NCI-H1105 treated with DMSO at 0.1 percent for 48 hours (cell line): ENCODE measurements at regions not wholly inside any gene's neighbourhood (a gene's known extent, or its start where the extent isn't known, plus 50 kb on each side); places are given as distances from the start of the nearest gene placed in this dataset.
"Not testable (repeated sequence)": the region's sequence is repeated elsewhere in the genome, so short reads cannot be mapped to it uniquely, and the experiment has no call there.

ENCODE experiments used
- DNase-seq: peaks from one replicate; lab custom pipeline; 2025; lab: John Stamatoyannopoulos, UW

DNA sequence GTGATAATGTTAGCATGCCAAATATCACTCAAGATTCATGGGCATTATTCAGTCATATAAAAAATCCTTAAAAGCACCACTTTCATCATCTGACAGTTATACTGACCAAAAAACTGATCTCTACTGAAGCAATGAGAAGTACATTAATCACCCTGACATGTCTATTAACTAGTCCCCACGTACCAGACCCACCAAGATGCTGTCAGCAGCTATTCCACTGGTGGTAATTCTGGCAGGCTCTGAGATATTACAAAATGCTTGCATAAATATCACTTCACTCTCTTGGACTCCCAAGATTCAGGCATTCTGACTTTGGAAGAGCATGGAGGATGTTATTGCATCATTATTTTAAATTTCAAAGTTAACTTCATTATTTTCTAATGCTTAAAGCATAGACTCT, 717.0 kb downstream of the DNAH5 start:
- no peak for DNase-seq

GRCh38 chr5:13218518-13218917, 726.0 kb downstream of the DNAH5 start:
- DNase-seq: no peak

GRCh38 chr5:13217636-13218035, 726.9 kb downstream of the DNAH5 start:
- DNase-seq: no peak

- DNase-seq: no peak
Observed at GRCh38 chr5:13215806-13216205, 728.7 kb downstream of the DNAH5 start.

- no peak for DNase-seq
Observed at GRCh38 chr5:13215370-13215769, 729.1 kb downstream of the DNAH5 start.

DNA sequence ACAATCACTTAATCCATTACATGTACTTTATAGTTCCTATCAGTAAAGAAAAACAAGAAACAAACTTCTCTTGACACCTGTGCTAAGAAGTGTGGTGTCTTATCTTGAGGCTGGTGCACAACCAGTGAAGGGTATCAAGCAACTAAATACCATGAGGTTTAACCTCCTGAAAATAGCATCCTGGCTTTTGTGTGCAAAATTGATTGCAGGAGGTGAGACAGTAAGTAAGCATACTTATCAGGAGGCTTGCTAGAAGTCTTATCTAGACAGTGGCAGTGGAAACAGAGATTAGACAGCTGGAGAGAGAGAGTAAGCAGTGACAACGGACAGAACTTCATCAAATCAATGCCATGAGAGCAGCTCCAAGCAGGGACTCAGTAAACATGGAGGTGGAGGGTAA, 730.3 kb downstream of the DNAH5 start:
- no peak for DNase-seq

- no peak for DNase-seq
Observed at GRCh38 chr5:13212886-13213285, 731.6 kb downstream of the DNAH5 start.

- no peak for DNase-seq
Observed at GRCh38 chr5:13211064-13211463, 733.4 kb downstream of the DNAH5 start.

DNA sequence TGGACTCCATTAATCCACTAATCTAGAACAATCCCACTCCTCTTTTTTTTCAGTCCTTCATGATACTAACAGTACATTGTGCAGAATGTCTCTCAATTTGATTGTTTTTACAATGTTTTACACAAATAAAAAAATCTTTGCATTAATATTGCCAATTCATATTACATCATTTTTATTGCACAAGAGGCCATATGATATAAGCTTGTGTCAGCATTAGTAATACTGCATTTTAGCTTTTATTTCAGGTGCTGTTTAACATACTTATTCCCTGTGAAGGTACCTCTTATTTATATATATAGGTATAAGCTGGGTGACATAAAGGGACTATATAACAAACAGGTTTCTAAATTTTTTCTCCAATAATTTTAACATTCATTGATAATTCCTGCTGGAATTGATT, 737.4 kb downstream of the DNAH5 start:
- no peak for DNase-seq

GRCh38 chr5:13201022-13201421, 743.5 kb downstream of the DNAH5 start:
- no peak for DNase-seq

DNA sequence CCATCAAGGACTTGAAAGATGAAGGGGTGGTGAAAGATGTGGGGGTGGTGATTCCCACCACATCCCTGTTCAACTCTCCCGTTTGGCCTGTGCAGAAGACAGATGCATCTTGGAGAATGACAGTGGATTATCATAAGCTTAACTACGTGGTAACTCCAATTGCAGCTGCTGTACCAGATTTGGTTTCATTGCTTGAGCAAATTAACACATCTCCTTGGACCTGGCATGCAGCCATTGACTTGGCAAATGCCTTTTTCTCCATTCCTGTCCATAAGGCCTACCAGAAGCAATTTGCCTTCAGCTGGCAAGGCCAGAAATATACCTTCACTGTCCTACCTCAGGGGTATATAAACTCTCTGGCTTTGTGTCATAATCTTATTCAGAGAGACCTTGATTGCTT, 746.3 kb downstream of the DNAH5 start:
- DNase-seq: not testable (repeated sequence)

- no peak for DNase-seq
Observed at GRCh38 chr5:13189532-13189931, 755.0 kb downstream of the DNAH5 start.

- DNase-seq: no peak
Observed at GRCh38 chr5:13188371-13188770, 756.1 kb downstream of the DNAH5 start.

GRCh38 chr5:13187186-13187585, 757.3 kb downstream of the DNAH5 start:
- peak; percentile 77 for DNase-seq

- DNase-seq: no peak
Observed at GRCh38 chr5:13186177-13186576, 758.3 kb downstream of the DNAH5 start.

DNA sequence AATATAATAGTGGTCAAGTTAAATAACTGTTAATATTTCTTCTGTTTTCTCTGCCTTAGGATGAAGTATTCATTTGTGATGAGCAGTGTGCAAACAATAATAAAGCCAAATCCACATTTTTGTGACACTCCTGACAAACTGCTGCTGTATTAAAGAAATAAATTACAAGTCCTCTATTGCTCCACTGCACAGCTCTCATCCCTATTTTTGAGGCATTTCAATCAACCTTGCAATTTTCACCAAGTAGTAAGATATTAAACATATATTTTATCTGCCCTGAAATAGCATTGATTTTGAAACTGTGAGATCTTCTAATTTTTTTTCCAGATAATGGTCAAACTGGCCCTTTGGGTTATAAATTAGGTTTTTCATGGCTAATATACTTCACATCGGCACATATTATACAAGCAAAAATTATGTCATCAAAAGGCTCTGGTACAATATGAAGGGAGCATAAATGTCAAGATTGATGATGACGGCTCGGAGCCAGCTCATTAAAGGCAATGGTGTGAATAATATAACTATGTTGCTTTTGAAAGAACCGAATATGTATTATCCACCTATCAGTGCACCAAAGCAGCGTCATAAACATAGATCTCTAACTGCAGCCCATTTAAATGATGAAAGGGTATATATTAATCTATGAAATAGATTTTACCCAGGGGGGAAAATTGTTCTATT, 764.9 kb downstream of the DNAH5 start:
- DNase-seq: no peak

DNA sequence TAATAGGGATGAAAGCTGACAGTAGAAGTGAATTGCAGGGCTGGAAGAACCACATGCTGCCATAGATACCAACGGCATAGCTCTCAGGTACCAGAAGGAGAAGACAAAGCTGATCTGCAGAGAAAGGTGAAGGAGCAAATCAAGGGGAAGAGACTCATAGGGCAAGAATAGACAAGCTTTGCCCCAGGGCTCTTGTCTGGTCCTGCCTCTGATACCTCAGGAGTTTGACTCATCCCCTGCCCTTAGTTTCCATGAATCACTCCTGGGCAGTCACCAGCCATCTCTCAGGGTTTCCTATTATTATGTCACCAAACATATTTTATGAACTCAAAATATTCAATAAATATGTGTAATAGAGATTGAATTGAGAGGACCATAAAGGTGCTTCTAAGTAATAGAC, 800.9 kb downstream of the DNAH5 start:
- no peak for DNase-seq

GRCh38 chr5:13143214-13143613, 801.3 kb downstream of the DNAH5 start:
- no peak for DNase-seq

- no peak for DNase-seq
Observed at GRCh38 chr5:13133951-13134350, 810.5 kb downstream of the DNAH5 start.

DNA sequence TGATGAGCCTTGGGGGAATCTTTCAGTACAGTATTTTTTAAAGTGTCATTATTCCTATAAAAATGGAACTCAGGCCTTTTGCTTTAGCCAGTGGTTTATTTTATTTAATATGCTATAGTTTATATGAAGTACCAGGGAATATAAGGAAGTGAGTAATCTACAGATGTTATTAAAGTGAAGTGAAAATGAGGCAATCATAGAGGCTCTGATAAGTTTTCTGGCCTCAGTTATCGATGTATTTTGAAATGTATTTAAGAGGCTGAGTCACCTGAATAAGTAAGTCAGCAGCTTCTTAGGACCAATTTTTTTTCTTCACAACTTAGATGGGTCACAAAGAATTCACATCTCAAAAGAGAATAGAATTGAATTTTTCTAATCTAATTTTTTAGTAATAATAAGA, 829.0 kb downstream of the DNAH5 start:
- no peak for DNase-seq

DNA sequence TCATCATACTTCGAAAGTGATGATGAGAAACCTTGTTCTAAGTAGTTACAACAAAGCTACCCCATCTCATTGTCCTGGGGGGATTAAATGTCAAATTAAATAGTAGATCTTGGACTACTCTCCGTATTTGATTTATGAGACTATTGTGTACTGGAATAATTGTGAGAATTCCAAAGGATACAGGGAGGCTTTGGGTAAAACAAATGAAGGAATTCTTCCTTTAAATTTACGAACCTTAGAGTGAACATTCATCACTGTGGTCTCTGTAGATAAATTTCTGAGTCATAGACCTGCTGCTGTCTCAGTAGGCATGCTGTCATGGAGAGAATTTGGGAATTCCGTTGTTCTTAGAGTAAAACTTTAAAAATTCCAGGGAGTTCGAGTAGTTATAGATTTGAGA, 836.2 kb downstream of the DNAH5 start:
- no peak for DNase-seq

- DNase-seq: no peak
Observed at GRCh38 chr5:13107537-13107936, 837.0 kb downstream of the DNAH5 start.

DNA sequence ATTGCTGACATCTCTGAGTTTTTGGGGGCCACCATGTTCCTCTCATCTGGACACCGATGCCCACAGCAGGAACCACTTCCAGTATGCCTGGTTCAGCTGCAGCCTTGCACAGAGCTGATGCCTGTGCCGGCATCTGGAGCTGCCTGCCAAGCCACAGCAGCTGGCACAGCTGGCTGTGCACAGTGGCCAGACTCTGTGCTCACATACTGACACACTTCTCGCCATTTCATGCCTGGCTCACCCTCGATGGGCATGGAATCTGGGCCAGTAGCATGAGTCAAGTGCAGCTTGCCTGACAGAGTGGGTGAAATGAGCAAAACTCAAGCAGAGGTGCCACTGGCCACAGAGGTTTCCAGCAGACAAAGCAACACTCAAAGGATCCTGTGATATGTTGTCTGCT, 863.4 kb downstream of the DNAH5 start:
- no peak for DNase-seq

GRCh38 chr5:13072936-13073335, 871.6 kb downstream of the DNAH5 start:
- not testable (repeated sequence) for DNase-seq

DNA sequence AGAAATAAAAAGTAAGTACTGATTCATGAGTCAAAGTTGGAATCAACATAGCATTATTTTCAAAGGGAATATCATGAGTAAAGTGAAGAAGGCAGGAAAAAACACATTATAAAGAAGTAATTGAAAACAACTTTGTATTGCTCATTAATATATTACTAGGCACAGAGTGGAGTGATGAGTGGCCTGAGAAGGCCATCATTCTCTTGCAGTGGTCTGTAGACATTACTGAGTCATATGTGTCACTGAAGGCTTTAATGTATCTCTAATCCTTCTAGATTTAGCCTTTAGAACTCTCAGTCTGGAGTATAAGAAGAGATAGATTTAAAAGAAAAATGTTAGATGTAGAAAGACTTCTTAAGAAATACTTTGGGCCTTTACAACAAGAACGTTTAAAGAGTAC, 881.4 kb downstream of the DNAH5 start:
- no peak for DNase-seq
